Pons (tissue), 1 donor: ENCODE measurements at regions not wholly inside any gene's neighbourhood (a gene's known extent, or its start where the extent isn't known, plus 50 kb on each side); places are given as distances from the start of the nearest gene placed in this dataset.
"Not testable (repeated sequence)": the region's sequence is repeated elsewhere in the genome, so short reads cannot be mapped to it uniquely, and the experiment has no call there.

Experiments used
- DNase-seq: peaks from one replicate; pipeline ENCODE4 v3.0.0-alpha.2; 2016; ENCODE audit warnings: low spot score

DNA sequence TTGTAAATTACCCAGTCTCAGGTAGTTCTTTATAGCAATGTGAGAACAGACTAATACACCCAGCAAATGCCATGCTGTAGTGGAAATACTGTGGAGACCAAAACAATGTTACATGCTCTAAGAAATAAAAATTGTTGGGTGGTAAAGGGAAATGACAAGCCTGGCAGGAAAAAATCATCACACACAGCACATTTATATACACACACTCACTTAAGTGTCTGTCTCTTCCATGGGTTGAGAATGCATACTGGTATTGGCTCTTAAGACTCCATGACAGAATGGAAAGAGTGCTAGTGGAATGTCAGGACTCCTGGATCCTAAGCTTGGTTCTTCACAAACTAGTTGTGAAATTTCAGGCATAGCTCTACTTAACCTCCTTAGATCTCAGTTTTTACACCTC lies 343.0 kb downstream of the CD83 start:
- DNase-seq: no peak

DNA sequence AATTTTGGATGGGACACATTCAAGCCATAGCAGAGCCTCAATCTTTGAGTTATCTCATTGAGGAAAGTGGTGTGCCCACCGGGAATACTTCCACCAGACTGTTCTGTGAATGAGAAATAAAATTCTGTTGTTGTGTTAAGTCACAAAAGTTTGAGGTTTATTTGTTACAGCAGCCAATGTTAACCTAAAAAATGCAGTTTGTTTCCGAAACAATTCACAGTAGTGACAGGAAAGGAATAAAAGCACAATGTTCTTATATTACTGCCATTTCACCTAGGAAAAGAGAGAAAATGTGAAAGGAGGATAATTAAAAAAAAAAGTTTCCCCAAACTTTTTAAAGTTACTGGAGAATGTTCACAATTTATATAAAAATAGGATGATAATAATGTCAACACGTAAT lies 344.6 kb downstream of the CD83 start:
- no peak for DNase-seq

- no peak for DNase-seq
Measured at GRCh38 chr6:14462566-14462965, 345.0 kb downstream of the CD83 start.

DNA sequence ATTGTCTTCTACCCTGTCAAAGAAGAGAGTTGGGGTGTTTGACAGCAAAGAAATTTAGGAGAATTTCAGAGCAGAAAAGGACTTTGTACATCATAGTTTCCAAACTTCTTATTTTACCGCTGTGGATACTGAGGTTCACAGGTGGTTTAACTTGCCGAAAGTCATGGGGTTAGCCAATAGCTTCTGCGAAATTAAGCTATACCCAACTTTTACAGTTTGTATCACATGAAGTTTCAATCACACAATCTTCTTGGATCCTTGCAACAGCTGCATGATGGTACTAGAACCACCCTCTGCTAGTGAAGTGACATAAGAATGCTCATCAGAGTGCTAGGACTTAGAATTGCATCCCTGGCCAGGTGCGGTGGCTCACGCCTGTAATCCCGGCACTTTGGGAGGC lies 345.5 kb downstream of the CD83 start:
- no peak for DNase-seq

GRCh38 chr6:14464055-14464454 lies 346.5 kb downstream of the CD83 start:
- no peak for DNase-seq

- no peak for DNase-seq
Measured at GRCh38 chr6:14464716-14465115, 347.1 kb downstream of the CD83 start.

GRCh38 chr6:14466278-14466677 lies 348.7 kb downstream of the CD83 start:
- no peak for DNase-seq

GRCh38 chr6:14467591-14467990 lies 350.0 kb downstream of the CD83 start:
- no peak for DNase-seq

- no peak for DNase-seq
Measured at GRCh38 chr6:14468647-14469321, 351.2 kb downstream of the CD83 start.

DNA sequence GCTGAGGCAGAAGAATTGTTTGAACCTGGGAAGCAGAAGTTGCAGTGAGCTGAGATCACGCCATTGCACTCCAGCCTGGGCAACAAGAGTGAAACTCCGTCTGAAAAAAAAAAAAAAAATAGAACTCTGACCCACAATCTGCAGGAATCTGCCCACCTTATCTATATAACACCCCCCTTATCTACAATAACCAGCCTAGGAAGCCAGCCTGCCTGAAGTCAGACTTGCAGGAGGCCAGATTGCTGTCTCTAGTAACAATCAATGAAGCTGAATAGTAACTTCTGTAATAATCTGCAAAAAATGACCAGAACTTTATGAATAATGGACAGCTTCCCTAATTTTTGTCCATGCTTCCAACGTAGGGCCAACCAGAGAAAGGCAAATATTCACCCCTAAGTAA lies 352.5 kb downstream of the CD83 start:
- DNase-seq: no peak

DNA sequence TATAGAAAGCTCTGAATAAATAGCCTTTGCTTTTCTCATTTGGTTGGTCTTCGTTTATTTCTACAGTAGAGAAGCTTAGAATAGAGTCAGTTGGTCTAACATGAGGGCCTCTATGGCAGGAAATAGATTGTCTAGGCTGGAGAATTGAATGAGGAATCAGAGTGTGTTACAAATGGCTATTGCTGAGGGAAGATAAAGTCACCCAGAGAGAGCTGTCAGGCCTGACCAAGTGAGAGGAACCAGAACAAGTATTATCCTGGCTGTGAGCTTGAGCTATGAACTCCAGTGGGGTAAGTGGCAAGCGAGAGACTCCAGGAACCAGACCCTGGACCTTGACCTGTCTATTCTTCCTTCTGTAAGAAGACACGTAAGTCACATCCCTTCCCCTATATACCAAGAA lies 353.1 kb downstream of the CD83 start:
- no peak for DNase-seq

- no peak for DNase-seq
Measured at GRCh38 chr6:14472255-14472985, 354.8 kb downstream of the CD83 start.

GRCh38 chr6:14472986-14473337 lies 355.4 kb downstream of the CD83 start:
- DNase-seq: no peak

DNA sequence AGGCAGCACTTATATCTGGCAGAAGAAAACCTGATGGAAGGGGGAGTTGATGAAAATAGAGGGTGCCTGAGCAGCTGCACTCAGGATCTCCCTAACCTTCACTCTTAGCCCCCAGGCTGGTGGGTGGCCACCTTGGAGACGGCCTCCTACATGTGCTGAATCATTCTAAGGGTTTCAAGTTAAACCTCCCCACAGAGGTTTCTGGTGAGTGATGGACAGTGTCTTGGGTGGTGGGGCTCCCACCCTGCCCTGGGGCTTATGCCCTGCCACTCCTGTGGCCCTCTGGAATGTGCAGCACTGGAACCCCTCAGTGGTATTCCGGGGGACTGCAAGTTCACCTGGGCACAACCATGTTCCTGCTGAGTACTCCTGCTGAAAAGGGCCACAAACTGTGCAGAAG lies 357.2 kb downstream of the CD83 start:
- no peak for DNase-seq

DNA sequence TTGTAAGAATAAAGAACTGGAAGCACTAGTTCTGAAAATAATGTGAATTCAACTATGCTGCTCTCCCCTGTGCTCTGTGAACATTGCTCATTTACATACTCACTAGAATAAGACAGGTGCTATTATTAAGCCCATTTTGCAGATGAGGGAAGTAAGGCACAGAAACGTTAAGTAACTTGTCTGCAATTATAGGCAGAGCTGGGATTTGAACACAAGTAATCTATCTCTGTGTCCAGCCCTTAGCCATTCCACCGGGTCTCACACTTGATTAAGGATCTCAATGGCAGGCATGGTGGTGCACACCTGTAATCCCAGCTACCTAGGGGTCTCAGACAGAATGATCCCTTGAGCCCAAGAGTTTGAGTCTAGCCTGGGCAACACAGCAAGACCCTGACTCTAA lies 357.7 kb downstream of the CD83 start:
- no peak for DNase-seq

- peak; percentile 52 for DNase-seq
Measured at GRCh38 chr6:14476793-14477531, 359.4 kb downstream of the CD83 start.

DNA sequence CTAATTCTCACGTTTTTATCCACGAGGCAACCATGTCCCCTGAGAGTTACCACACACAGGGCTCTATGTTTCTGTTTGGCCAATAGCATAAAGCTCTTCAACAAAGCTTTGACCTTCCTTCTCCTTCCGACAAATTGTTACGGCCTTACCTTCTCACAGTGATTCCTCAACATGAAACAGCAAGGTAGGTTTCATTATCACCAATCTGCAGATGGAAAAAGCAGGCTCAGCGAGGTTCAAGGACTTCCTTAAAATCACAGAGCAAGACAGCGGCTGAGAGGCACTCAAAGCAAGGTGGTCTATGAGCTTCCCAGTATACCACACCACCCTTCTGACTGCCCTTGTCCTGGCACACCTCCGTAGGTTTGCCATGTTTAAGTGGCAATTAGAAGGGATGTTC lies 360.0 kb downstream of the CD83 start:
- DNase-seq: no peak

DNA sequence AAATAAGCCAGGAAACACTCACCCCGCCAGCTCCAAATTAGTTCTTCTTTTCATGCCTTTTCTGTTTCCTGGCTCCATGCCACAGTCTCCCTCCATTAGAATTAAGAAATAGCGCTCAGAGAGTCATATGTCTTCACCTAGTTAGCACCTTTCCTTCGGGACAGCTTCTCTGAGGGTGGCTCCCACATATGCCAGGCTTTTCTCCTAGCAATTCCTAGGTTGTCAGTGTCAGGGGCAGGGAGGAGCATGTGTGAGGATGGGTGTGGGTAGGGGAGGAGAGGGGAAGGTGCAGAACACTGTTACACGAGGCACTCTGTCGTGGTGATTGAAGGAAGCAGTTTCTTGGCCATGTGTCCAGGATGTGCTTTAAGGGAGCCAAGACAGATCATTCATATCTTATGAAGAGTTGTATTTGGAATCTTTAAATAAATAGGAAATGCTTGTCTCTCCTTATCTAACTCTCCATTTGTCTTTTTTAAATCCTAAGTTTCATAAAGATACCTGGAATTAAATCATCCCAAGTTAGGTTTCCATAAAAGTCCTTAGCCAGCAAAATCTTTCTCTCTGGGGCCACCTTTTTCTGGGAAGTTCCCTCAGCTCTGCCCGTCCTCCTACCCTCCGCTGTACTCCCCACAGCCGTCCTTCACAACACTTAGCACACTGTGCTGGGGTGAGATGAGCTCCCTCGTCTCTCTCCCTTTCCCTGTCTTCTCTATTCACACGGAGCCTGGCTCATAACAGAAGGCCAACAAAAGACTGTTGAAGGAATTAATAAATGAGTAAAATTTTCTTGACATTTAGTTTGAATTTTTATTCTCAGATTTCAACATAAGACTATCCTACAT lies 361.0 kb downstream of the CD83 start:
- DNase-seq: peak; percentile 21

DNA sequence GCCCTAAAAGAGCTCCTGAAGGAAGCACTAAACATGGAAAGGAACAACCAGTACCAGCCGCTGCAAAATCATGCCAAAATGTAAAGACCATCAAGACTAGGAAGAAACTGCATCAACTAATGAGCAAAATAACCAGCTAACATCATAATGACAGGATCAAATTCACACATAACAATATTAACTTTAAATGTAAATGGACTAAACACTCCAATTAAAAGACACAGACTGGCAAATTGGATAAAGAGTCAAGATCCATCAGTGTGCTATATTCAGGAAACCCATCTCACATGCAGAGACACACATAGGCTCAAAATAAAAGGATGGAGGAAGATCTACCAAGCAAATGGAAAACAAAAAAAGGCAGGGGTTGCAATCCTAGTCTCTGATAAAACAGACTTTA lies 364.4 kb downstream of the CD83 start:
- not testable (repeated sequence) for DNase-seq

DNA sequence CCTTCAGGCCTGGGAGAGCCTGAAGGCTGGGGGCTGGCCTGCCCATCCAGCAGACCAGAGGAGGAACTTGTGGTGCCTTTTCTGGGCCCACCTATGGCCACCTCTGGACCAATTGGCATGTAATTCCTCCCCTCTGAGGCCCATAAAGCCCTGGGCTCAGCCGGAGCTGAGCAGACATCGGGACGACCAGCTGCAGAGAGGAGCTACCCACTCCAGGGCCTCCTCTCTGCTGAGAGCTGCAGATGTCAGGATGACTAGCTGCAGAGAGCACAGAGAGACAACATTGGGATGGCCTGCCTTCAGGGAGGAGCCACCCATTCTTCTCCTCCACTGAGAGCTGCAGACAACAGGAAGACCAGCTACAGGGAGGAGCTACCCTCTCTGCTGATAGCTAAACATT lies 370.1 kb downstream of the CD83 start:
- no peak for DNase-seq

- no peak for DNase-seq
Measured at GRCh38 chr6:14488180-14488579, 370.6 kb downstream of the CD83 start.

DNA sequence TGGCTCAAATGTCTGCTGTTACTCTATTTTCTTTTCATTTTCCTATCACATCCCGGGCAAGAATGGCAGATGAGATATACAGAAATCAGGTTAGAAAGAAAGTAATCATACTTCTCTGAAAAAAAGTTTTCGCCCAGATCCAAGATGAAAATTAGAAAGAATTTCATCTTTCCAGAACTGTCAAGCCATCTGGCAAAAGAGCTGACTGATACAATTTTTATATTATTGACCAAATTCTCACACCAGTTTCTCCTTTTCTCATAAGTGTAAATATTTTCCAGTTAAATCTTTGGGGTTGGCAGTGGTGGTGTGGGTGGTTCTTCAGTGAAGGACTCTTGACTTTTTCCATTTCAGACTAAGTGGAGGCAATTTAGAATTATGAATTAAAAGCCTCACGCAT lies 371.9 kb downstream of the CD83 start:
- no peak for DNase-seq
